ENCODE measurements at regions not wholly inside any gene's neighbourhood (a gene's known extent, or its start where the extent isn't known, plus 50 kb on each side); places are given as distances from the start of the nearest gene placed in this dataset.

- no peaks in the 10 kb centered on the region for H3K4me1 ChIP-seq
- FAIRE-seq = no peak
- no peak for TF ChIP-seq HDAC2 (IDR thresholded peaks at IDR 0.05)
- TF ChIP-seq HOXB13 (CRISPR knock-in tag; IDR thresholded peaks at IDR 0.05; ENCODE audit: low read depth) = no peak
- TF ChIP-seq MAZ (IDR thresholded peaks at IDR 0.05; ENCODE audit: borderline replicate concordance, low read depth, low read length) = no peak
- TF ChIP-seq RFX5 (IDR thresholded peaks at IDR 0.05) = no peak
- no peak for TF ChIP-seq TP53 (CRISPR knock-in tag; IDR thresholded peaks at IDR 0.05)
- no peak for TF ChIP-seq CBX2 (IDR thresholded peaks at IDR 0.05; ENCODE audit: borderline replicate concordance, low read depth)
- TF ChIP-seq HOXA7 (CRISPR knock-in tag; IDR thresholded peaks at IDR 0.05) = no peak
- no peak for TF ChIP-seq HEYL (CRISPR knock-in tag; IDR thresholded peaks at IDR 0.05)
- TF ChIP-seq FOXS1 (CRISPR knock-in tag; IDR thresholded peaks at IDR 0.05) = no peak
- no peak for TF ChIP-seq NR3C1 (IDR thresholded peaks at IDR 0.05)
- no peaks in the 10 kb centered on the region for H3K9me3 ChIP-seq
- no peak overlapping the region for H3K4me2 ChIP-seq
- DNase-seq (ENCODE audit: low read depth in 1 of 2, low spot score in 1 of 2) = no peak
- H3K27ac ChIP-seq = no peak overlapping the region
- CTCF ChIA-PET = interaction anchor here (1.8 to 2.0 kb wide), 2 partner anchors 11 to 168 kb away, joined by 5 to 6 read pairs; no protein-coding TSS in a partner anchor
- H3K4me3 ChIP-seq = no peak overlapping the region
- ATAC-seq = no peak
- POLR2A ChIA-PET = no interaction called here
- 51% methylated on average over 2 of the region's 2 CpGs for WGBS (ENCODE audit: missing lambda C conversion rate)
Observed at GRCh38 chr7:127516320-127516719, 69.1 kb downstream of the GCC1 start.

- TF ChIP-seq ELK1 (IDR thresholded peaks at IDR 0.05; ENCODE audit: low read depth, low read length) (no peak), CTCF (IDR thresholded peaks at IDR 0.05) (peak; percentile 45), RAD21 (conservative IDR thresholded peaks at IDR 0.05 in 1 of 2, IDR thresholded peaks at IDR 0.05 in 1 of 2) (peak; percentile 66 to 72; a peak in 4 of 5 replicates), NFE2L2 (conservative IDR thresholded peaks at IDR 0.05; ENCODE audit: low read length) (no peak), SMC3 (IDR thresholded peaks at IDR 0.05) (peak; percentile 40; the same call in 1 of the 3 replicates), ZC3H11A (IDR thresholded peaks at IDR 0.05) (no peak)
- no peak overlapping the region for H3K4me3 ChIP-seq
- ATAC-seq = peak; percentile 90 to 95
- H3K4me2 ChIP-seq = no peak overlapping the region
- CTCF ChIA-PET = interaction anchor here (0.5 to 1.7 kb wide), 22 partner anchors 10 to 1737 kb away, joined by 3 to 11 read pairs (median 4); partner anchors contain the start of gene ZNF800
- H3K9me3 ChIP-seq = no peaks in the 10 kb centered on the region
- POLR2A ChIA-PET = no interaction called here
- DNase-seq (ENCODE audit: low read depth in 1 of 2, low spot score in 1 of 2) = peak; percentile 31 to 54
- H3K27ac ChIP-seq = no peak overlapping the region
- H3K4me1 ChIP-seq = no peaks in the 10 kb centered on the region
- FAIRE-seq = peak; percentile 32
Observed at GRCh38 chr7:127514499-127514898, 70.9 kb downstream of the GCC1 start.

- ATAC-seq (no peak), FAIRE-seq (no peak), DNase-seq (ENCODE audit: low read depth in 1 of 2, low spot score in 1 of 2) (no peak)
- no peak overlapping the region for H3K4me2 ChIP-seq
- ChIA-PET CTCF (interaction anchor here (1.1 to 1.7 kb wide), 3 partner anchors 9 to 302 kb away, joined by 3 to 7 read pairs (median 4); no protein-coding TSS in a partner anchor), POLR2A (no interaction called here)
- H3K27ac ChIP-seq = no peak overlapping the region
- H3K9me3 ChIP-seq = no peaks in the 10 kb centered on the region
- WGBS (ENCODE audit: missing lambda C conversion rate) = 81% methylated on average over 11 of the region's 11 CpGs
- no peaks in the 10 kb centered on the region for H3K4me1 ChIP-seq
- H3K4me3 ChIP-seq = no peak overlapping the region
- TF ChIP-seq SREBF2 (IDR thresholded peaks at IDR 0.05) (no peak), RCOR1 (IDR thresholded peaks at IDR 0.05; ENCODE audit: low read depth, low read length) (no peak), HMGXB4 (CRISPR knock-in tag; IDR thresholded peaks at IDR 0.05; ENCODE audit: borderline replicate concordance) (no peak), FOSB (CRISPR knock-in tag; IDR thresholded peaks at IDR 0.05) (no peak), PHF8 (IDR thresholded peaks at IDR 0.05; ENCODE audit: borderline replicate concordance, low read depth) (no peak), ESRRA (IDR thresholded peaks at IDR 0.05; ENCODE audit: borderline replicate concordance, low read length) (no peak), RFX5 (IDR thresholded peaks at IDR 0.05) (no peak)
Observed at GRCh38 chr7:127513311-127513710, 72.1 kb downstream of the GCC1 start.

Data from A549 (cell line).